Uterus (tissue), 3 donors: ENCODE measurements at regions not wholly inside any gene's neighbourhood (a gene's known extent, or its start where the extent isn't known, plus 50 kb on each side); places are given as distances from the start of the nearest gene placed in this dataset.
"Not testable (repeated sequence)": the region's sequence is repeated elsewhere in the genome, so short reads cannot be mapped to it uniquely, and the experiment has no call there.

ENCODE experiments used
- DNase-seq, 2 donors: peaks; one replicate each; pipeline ENCODE4 v3.0.0-alpha.2; 2019 to 2020
- H3K27ac ChIP-seq, 2 donors: fragments of 200-600 bp; sonication (generic); 1 replicate in 1 of 2; 2 replicates in 1 of 2; pipeline ENCODE4 v1.5.1; 2016 to 2018
- H3K27me3 ChIP-seq, 2 donors: fragments of 200-600 bp; sonication (generic); one replicate each; pipeline ENCODE4 v1.5.1; 2018 to 2019; ENCODE audit warnings: control low read depth in 1 of 2
- H3K36me3 ChIP-seq, 2 donors: fragments of 200-600 bp; sonication (generic); one replicate each; pipeline ENCODE4 v1.5.1; 2019; ENCODE audit warnings: control low read depth in 1 of 2
- H3K4me1 ChIP-seq, 2 donors: fragments of 200-600 bp; sonication (generic); one replicate each; pipeline ENCODE4 v1.5.1; 2018 to 2019; ENCODE audit warnings: control low read depth in 1 of 2
- H3K4me3 ChIP-seq, 2 donors: fragments of 200-600 bp; sonication (generic); 1 replicate in 1 of 2; 2 replicates in 1 of 2; pipeline ENCODE4 v1.5.1; 2018 to 2019; ENCODE audit warnings: mild to moderate bottlenecking in 1 of 2
- H3K9me3 ChIP-seq, 2 donors: fragments of 200-600 bp; sonication (generic); one replicate each; pipeline ENCODE4 v1.5.1; 2019; ENCODE audit warnings: control low read depth in 1 of 2
- POLR2A ChIP-seq, 2 donors: fragments of 450-650 bp; IDR thresholded peaks; one replicate each; pipeline ENCODE4 v1.6.1; 2016; ENCODE audit warnings: antibody characterized with exemption in 2 of 2, mild to moderate bottlenecking in 1 of 2, moderate library complexity in 1 of 2
- intact Hi-C: fragments of 100-400 bp; cut with DNase I; formaldehyde crosslinking; loops from one replicate; pipeline ENCODE4 v1.15.1; 2023; ENCODE audit warnings: low total_unique reads
- TF ChIP-seq, protein P1 (sequence below), 4 experiments: fragments of 200-600 bp in 2 of 4; fragments of 450-650 bp in 2 of 4; sonication (generic) in 2 of 4; IDR thresholded peaks; one replicate each; pipeline ENCODE4 v1.5.1; 2016 to 2019; ENCODE audit warnings: antibody characterized with exemption in 4 of 4, mild to moderate bottlenecking in 2 of 4, moderate library complexity in 1 of 4
- donor health status: DM: yes; HTN: yes; CAD: no.

DNA sequence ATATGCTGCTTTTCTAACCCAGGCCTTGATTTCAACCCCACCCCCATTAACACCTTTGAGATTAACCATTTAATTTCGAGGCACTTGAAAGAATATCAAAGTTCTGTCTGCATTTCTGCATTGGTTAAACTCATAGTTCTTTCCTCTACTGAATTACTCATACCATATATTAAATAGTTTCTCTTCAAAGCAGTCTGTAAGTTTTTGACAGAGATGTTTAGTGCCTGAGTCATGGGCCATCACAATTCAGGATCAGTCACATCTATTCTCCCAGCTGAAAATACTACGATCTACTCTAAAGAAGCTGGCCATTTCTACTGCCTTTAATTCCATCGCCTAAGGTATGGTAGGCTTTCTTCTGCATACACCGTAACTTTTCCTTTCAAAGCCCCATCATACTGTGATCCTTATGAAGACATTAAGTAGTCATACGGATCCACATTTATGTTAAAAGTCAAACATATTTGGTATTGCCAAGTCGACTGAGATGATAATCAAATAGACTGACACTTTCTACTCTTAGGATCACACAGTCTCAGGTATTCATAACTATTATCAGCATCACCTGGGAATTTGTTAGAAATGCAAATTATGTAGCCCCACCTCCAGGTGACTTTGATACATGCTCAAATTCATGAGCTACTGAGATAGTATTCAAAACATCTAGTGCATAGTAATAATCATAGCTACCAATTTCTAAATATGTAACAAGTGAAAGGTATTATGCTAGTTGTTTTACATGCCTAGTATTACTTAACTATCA, 489.4 kb upstream of the IL12A start:
- no peaks in the 10 kb centered on the region for H3K27me3 ChIP-seq
- TF ChIP-seq, protein P1, sequence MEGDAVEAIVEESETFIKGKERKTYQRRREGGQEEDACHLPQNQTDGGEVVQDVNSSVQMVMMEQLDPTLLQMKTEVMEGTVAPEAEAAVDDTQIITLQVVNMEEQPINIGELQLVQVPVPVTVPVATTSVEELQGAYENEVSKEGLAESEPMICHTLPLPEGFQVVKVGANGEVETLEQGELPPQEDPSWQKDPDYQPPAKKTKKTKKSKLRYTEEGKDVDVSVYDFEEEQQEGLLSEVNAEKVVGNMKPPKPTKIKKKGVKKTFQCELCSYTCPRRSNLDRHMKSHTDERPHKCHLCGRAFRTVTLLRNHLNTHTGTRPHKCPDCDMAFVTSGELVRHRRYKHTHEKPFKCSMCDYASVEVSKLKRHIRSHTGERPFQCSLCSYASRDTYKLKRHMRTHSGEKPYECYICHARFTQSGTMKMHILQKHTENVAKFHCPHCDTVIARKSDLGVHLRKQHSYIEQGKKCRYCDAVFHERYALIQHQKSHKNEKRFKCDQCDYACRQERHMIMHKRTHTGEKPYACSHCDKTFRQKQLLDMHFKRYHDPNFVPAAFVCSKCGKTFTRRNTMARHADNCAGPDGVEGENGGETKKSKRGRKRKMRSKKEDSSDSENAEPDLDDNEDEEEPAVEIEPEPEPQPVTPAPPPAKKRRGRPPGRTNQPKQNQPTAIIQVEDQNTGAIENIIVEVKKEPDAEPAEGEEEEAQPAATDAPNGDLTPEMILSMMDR (IDR thresholded peaks at IDR 0.05): no peak
- no peak for TF ChIP-seq POLR2A (IDR thresholded peaks at IDR 0.05)
- H3K36me3 ChIP-seq: no peaks in the 10 kb centered on the region
- DNase-seq: no peak
- intact Hi-C loops: no loop called here
- no peaks in the 10 kb centered on the region for H3K9me3 ChIP-seq
- H3K4me3 ChIP-seq: no peak overlapping the region
- H3K27ac ChIP-seq: no peak overlapping the region
- H3K4me1 ChIP-seq: no peaks in the 10 kb centered on the region

DNA sequence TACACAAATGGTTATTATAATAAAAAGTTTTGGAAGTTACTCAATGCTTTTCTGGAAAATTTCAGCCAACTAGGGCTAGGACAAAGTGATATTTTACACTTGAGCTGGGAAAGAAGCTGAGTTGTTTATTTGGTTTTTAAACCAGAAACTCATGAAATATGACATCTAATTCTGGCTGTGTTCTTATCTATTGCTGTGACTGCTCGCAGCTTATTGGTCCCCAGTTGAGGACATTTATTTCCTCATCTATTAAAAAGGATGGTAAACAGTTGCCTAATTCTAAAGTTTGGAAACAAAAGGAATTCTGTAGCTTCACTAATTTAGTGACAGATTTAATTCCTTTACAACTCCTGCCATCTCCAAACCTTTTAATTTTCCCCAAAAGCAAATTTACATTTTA, 487.6 kb upstream of the IL12A start:
- intact Hi-C loops: no loop called here
- TF ChIP-seq, protein P1 (IDR thresholded peaks at IDR 0.05): no peak
- no peak for TF ChIP-seq POLR2A (IDR thresholded peaks at IDR 0.05)

DNA sequence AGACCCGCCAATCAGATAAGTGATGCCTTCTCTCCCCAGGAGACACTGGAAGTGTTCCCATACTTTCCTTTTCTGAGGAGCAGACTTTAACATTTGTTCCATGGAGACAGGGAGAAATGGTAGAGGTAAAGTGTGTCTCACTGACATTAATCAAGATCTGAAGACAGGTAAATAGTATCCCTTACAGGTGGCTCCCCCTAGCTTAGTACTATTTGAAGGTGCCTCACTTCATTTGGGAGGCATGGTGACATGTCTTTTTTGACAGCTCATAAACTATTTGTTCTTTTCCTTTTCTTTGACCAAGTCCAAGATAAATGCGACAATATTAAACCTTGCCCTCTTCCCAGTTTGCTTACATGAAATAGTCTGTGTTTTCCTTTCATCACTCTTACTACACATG, 485.6 kb upstream of the IL12A start:
- no peaks in the 10 kb centered on the region for H3K27me3 ChIP-seq
- no peak overlapping the region for H3K4me3 ChIP-seq
- intact Hi-C loops: no loop called here
- TF ChIP-seq, protein P1 (IDR thresholded peaks at IDR 0.05): no peak
- TF ChIP-seq POLR2A (IDR thresholded peaks at IDR 0.05): no peak
- H3K27ac ChIP-seq: no peak overlapping the region
- H3K36me3 ChIP-seq: no peaks in the 10 kb centered on the region
- H3K4me1 ChIP-seq: no peaks in the 10 kb centered on the region
- no peak for DNase-seq
- no peaks in the 10 kb centered on the region for H3K9me3 ChIP-seq

More for the DNA sequence above, 487.6 kb upstream of the IL12A start:
- no peaks in the 10 kb centered on the region for H3K4me1 ChIP-seq
- H3K4me3 ChIP-seq: no peak overlapping the region
- no peaks in the 10 kb centered on the region for H3K36me3 ChIP-seq
- H3K9me3 ChIP-seq: no peaks in the 10 kb centered on the region
- H3K27ac ChIP-seq: no peak overlapping the region
- no peaks in the 10 kb centered on the region for H3K27me3 ChIP-seq
- no peak for DNase-seq

DNA sequence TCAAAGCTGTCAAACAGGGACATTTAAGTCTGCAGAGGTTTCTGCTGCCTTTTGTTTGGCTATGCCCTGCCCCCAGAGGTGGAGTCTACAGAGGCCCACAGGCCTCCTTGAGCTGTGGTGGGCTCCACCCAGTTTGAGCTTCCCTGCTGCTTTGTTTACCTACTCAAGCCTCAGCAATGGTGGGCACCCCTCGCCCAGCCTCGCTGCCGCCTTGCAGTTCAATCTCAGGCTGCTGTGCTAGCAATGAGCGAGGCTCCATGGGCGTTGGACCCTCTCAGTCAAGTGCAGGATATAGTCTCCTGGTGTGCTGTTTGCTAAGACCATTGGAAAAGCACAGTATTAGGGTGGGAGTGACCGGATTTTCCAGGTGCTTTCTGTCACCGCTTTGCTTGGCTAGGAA, 477.6 kb upstream of the IL12A start:
- intact Hi-C loops, DNase-seq, H3K4me1 ChIP-seq, H3K4me3 ChIP-seq, H3K27ac ChIP-seq, H3K27me3 ChIP-seq, H3K9me3 ChIP-seq, H3K36me3 ChIP-seq: not testable (repeated sequence)

DNA sequence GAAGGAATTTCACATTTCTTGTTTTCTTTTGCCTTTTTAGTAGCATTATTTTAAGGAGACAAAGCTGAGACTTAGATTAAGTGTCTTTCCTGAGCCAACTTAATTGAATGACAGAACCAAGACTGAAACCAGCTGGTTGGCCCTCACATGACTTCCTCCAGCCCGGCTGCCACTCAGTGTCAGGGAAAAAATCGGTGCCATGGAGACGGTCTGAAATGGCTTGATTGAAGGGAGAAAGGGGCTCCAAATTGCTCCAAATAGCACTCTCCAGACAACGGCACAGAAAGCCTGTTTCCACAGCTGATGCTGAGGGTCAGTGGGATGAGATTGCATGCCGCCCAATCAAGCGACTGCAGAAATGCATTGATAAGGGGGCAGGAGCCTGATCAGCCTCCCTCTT, 475.2 kb upstream of the IL12A start:
- intact Hi-C loops: no loop called here
- H3K4me1 ChIP-seq: no peaks in the 10 kb centered on the region

More for the DNA sequence above, 475.2 kb upstream of the IL12A start:
- no peak for DNase-seq
- TF ChIP-seq, protein P1 (IDR thresholded peaks at IDR 0.05): no peak
- no peak for TF ChIP-seq POLR2A (IDR thresholded peaks at IDR 0.05)
- no peaks in the 10 kb centered on the region for H3K27me3 ChIP-seq
- no peaks in the 10 kb centered on the region for H3K9me3 ChIP-seq
- no peak overlapping the region for H3K4me3 ChIP-seq
- H3K36me3 ChIP-seq: no peaks in the 10 kb centered on the region
- H3K27ac ChIP-seq: no peak overlapping the region
